IMR-90 (cell line): ENCODE measurements at regions not wholly inside any gene's neighbourhood (a gene's known extent, or its start where the extent isn't known, plus 50 kb on each side); places are given as distances from the start of the nearest gene placed in this dataset.
A peak's percentile ranks its signal among the peaks of the same experiment; 100 is the strongest.

Source experiments
- ATAC-seq: fragments of 200-7000 bp; cut with Tn5 transposase; 2 replicates; pipeline ENCODE4 v1.9.1; 2020; ENCODE audit warnings: low read depth, mild to moderate bottlenecking, moderate library complexity
- BruUV-seq: library from RNA; stranded (reverse); fragments of 400-500 nt; replicated peaks from 2 replicates; lab custom pipeline; 2021; lab: Mats Ljungman, UMichigan
- CTCF ChIA-PET: fragments of 300-600 bp; formaldehyde crosslinking; extraction: SDS; loops from one replicate; lab custom pipeline; 2021; ENCODE audit warnings: antibody characterized with exemption; lab: Yijun Ruan, JAX
- POLR2A ChIA-PET: fragments of 300-600 bp; sonication (Branson Sonifier 250); formaldehyde crosslinking; loops from one replicate; lab custom pipeline; 2022; ENCODE audit warnings: antibody characterized with exemption; ENCODE audit not compliant: unreplicated experiment; lab: Charles Lee
- DNase-seq: peaks from one replicate; pipeline ENCODE4 v3.0.0; 2013
- H2AFZ ChIP-seq: replicated peaks from 2 replicates; pipeline ENCODE3; 2013; ENCODE audit warnings: low read length, mild to moderate bottlenecking; ENCODE audit not compliant: poor library complexity
- H2AK5ac ChIP-seq: 2 replicates; pipeline ENCODE4 v1.6.1; 2013; ENCODE audit warnings: low read depth, low read length, inconsistent platforms
- H2AK9ac ChIP-seq: replicated peaks from 2 replicates; pipeline ENCODE3; 2013; ENCODE audit warnings: mild to moderate bottlenecking, low read depth, low read length, moderate library complexity; ENCODE audit not compliant: poor library complexity
- H2BK120ac ChIP-seq: 2 replicates; pipeline ENCODE4 v1.6.1; 2013; ENCODE audit warnings: low read depth, low read length, inconsistent platforms
- H2BK15ac ChIP-seq: 3 replicates; pipeline ENCODE4 v1.6.1; 2013; ENCODE audit warnings: low read depth, low read length, inconsistent platforms
- H2BK20ac ChIP-seq: 2 replicates; pipeline ENCODE4 v1.6.1; 2013; ENCODE audit warnings: low read depth, mild to moderate bottlenecking, inconsistent platforms, low read length, moderate library complexity
- H2BK5ac ChIP-seq: 2 replicates; pipeline ENCODE4 v1.6.1; 2013; ENCODE audit warnings: mild to moderate bottlenecking, low read depth, low read length, inconsistent platforms; ENCODE audit not compliant: poor library complexity, severe bottlenecking
- H3K14ac ChIP-seq: replicated peaks from 2 replicates; pipeline ENCODE4 v1.6.1; 2013; ENCODE audit warnings: low read depth, low read length, inconsistent platforms
- H3K18ac ChIP-seq: 2 replicates; pipeline ENCODE4 v1.6.1; 2013; ENCODE audit warnings: low read depth, low read length, control low read depth
- H3K23ac ChIP-seq: 2 replicates; pipeline ENCODE4 v1.6.1; 2013; ENCODE audit warnings: low read depth, low read length, inconsistent platforms
- H3K27ac ChIP-seq: 2 replicates; pipeline ENCODE4 v1.5.1; 2013; ENCODE audit warnings: mild to moderate bottlenecking, control low read depth, low read length; ENCODE audit not compliant: insufficient read depth
- H3K27me3 ChIP-seq: 2 replicates; pipeline ENCODE4 v1.6.1; 2013; ENCODE audit warnings: low read length; ENCODE audit not compliant: control insufficient read depth, insufficient read depth
- H3K36me3 ChIP-seq: 2 replicates; pipeline ENCODE4 v1.6.1; 2013; ENCODE audit warnings: low read length, mixed read lengths; ENCODE audit not compliant: control insufficient read depth, insufficient read depth
- H3K4ac ChIP-seq: 2 replicates; pipeline ENCODE4 v1.6.1; 2013; ENCODE audit warnings: low read depth, low read length, inconsistent platforms
- H3K4me1 ChIP-seq: 2 replicates; pipeline ENCODE4 v1.6.1; 2013; ENCODE audit warnings: low read length, mixed read lengths; ENCODE audit not compliant: control insufficient read depth, insufficient read depth
- H3K4me2 ChIP-seq: 2 replicates; pipeline ENCODE4 v1.6.1; 2013; ENCODE audit warnings: low read depth, mild to moderate bottlenecking, control low read depth, low read length, moderate library complexity
- H3K4me3 ChIP-seq: 2 replicates; pipeline ENCODE4 v1.5.1; 2013; ENCODE audit warnings: low read depth, mild to moderate bottlenecking, control low read depth, low read length, moderate library complexity; ENCODE audit not compliant: insufficient read depth
- H3K56ac ChIP-seq: 2 replicates; pipeline ENCODE4 v1.6.1; 2013; ENCODE audit warnings: low read length, inconsistent platforms; ENCODE audit not compliant: insufficient read depth; ENCODE audit errors: extremely low read depth
- H3K79me1 ChIP-seq, 2 experiments: 2 replicates each; pipeline ENCODE4 v1.6.1; 2013; ENCODE audit warnings: low read length in 2 of 2, inconsistent platforms in 1 of 2, low read depth in 1 of 2
- H3K9ac ChIP-seq: 2 replicates; pipeline ENCODE4 v1.6.1; 2013; ENCODE audit warnings: low read depth, low read length, control low read depth
- H3K9me1 ChIP-seq: 2 replicates; pipeline ENCODE4 v1.6.1; 2013; ENCODE audit warnings: low read length, inconsistent platforms; ENCODE audit not compliant: insufficient read depth
- H3K9me3 ChIP-seq: 2 replicates; pipeline ENCODE4 v1.6.1; 2013; ENCODE audit warnings: low read length; ENCODE audit not compliant: control insufficient read depth, insufficient read depth
- H4K20me1 ChIP-seq: 2 replicates; pipeline ENCODE4 v1.6.1; 2013; ENCODE audit warnings: low read length, inconsistent platforms; ENCODE audit not compliant: insufficient read depth
- H4K5ac ChIP-seq: 2 replicates; pipeline ENCODE4 v1.6.1; 2013; ENCODE audit warnings: mild to moderate bottlenecking, low read depth, low read length, control low read depth
- H4K8ac ChIP-seq, 2 experiments: 2 replicates each; pipeline ENCODE4 v1.6.1; 2013; ENCODE audit warnings: low read depth in 2 of 2, low read length in 2 of 2, control low read depth in 1 of 2, inconsistent platforms in 1 of 2
- H4K91ac ChIP-seq: 2 replicates; pipeline ENCODE4 v1.6.1; 2013; ENCODE audit warnings: low read depth, low read length, inconsistent platforms; ENCODE audit not compliant: insufficient read depth
- BHLHE40 ChIP-seq: fragments of 150-350 bp; IDR thresholded peaks from 2 replicates; pipeline ENCODE4 v1.6.1; 2016; ENCODE audit warnings: mild to moderate bottlenecking, low read depth, low read length
- CEBPB ChIP-seq: IDR thresholded peaks from 2 replicates; pipeline ENCODE4 v1.6.1; 2012; ENCODE audit warnings: low read depth, low read length, improper control_type of control experiment
- CHD1 ChIP-seq: IDR thresholded peaks from 2 replicates; pipeline ENCODE4 v1.6.1; 2012; ENCODE audit warnings: low read depth, low read length, improper control_type of control experiment
- FOS ChIP-seq: fragments of 150-350 bp; IDR thresholded peaks from 2 replicates; pipeline ENCODE4 v1.6.1; 2016; ENCODE audit warnings: low read depth, low read length
- MAZ ChIP-seq: IDR thresholded peaks from 2 replicates; pipeline ENCODE4 v1.6.1; 2012; ENCODE audit warnings: low read depth, mild to moderate bottlenecking, low read length, improper control_type of control experiment, moderate library complexity, borderline replicate concordance
- MXI1 ChIP-seq: IDR thresholded peaks from 2 replicates; pipeline ENCODE4 v1.6.1; 2012; ENCODE audit warnings: low read depth, mild to moderate bottlenecking, low read length, moderate library complexity, borderline replicate concordance
- RAD21 ChIP-seq: IDR thresholded peaks from 2 replicates; pipeline ENCODE4 v1.6.1; 2012; ENCODE audit warnings: low read length, improper control_type of control experiment
- RFX5 ChIP-seq: IDR thresholded peaks from 2 replicates; pipeline ENCODE4 v1.8.0; 2012; ENCODE audit warnings: low read depth, mild to moderate bottlenecking, low read length, moderate library complexity
- WGBS, 2 experiments: methylation state at CpG; one replicate each; pipeline versions ENCODE4 v1.1.5 to v1.1.7; 2013; ENCODE audit warnings: missing lambda C conversion rate in 2 of 2; ENCODE audit not compliant: insufficient read length in 1 of 2; ENCODE audit errors: extremely low coverage in 2 of 2; 5-methylcytosine and 5-hydroxymethylcytosine counted together
- dilution Hi-C: fragments of 300-500 bp; cut with HindIII; formaldehyde crosslinking; loops from one replicate; pipeline ENCODE4 v1.14.3; 2018; ENCODE audit warnings: low sequenced_read_pairs; ENCODE audit not compliant: unreplicated experiment
- in situ Hi-C: fragments of 300-500 bp; cut with MboI; formaldehyde crosslinking; loops from 3 replicates; pipeline ENCODE4 v1.14.3; 2019; ENCODE audit warnings: low sequenced_read_pairs, inconsistent platforms, mixed read lengths
- intact Hi-C: fragments of 100-400 bp; cut with micrococcal nuclease; formaldehyde crosslinking; loops from 2 replicates; pipeline ENCODE4 v1.10.0; 2022
- TF ChIP-seq, protein P1 (sequence below): fragments of 150-350 bp; IDR thresholded peaks from 2 replicates; pipeline ENCODE4 v1.6.1; 2017; ENCODE audit warnings: mild to moderate bottlenecking, antibody characterized with exemption, low read length, low read depth
- TF ChIP-seq, protein P2 (sequence below): conservative IDR thresholded peaks from 2 replicates; pipeline ENCODE4 v1.5.1; 2012; ENCODE audit warnings: mild to moderate bottlenecking, low read depth, low read length, improper control_type of control experiment

DNA sequence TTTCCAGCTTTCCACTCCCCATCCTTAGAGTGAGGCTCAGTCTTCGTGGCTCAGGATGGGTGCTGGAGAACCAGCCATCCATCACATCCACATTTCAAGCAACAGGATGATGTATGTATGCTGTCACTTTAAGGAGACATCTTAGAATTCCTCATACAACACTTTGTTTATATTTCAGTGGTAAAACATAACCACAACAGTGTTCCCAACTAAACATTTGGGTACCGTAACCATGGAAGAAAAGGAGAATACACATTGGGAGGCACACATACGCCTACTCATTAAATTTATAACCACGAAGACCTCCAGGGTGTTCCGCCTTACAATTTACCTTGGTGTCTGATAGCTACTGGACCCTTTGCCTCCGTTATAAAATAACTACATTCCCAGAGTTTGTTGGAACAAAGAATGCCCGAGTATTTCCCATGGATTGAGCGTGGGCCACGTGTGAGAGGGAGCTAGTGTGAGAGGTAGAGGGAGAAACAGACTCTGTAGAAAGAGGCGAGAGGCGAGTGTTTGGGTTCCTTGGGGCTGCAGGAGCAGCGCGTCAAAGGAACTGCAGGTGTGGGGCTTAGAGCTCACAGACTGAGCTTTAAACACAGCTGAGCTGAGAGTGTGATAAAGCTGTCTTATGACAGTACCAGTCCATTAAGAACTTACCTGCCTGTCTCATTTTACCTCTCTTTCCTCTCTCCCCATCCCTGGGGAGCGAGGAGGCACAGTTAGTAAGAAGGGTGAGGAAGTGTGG lies 111.5 kb upstream of the USP24 start:
- Histone ChIP-seq H2AK5ac (peak overlapping the region; percentile 91), H4K5ac (no peak overlapping the region), H2AK9ac (no peak overlapping the region), H3K4me1 (peaks cover 7% of the 10 kb centered on the region; the same call in 1 of the 2 replicates), H3K56ac (no peak overlapping the region), H3K23ac (peak overlapping the region; percentile 80; the same call in 1 of the 2 replicates), H3K79me1 (no peaks in the 10 kb centered on the region), H3K9me1 (peaks cover 11% of the 10 kb centered on the region), H3K4me2 (no peak overlapping the region), H3K4me3 (no peak overlapping the region), H3K27ac (no peak overlapping the region), H2BK20ac (peak overlapping the region; percentile 57), H3K9me3 (no peaks in the 10 kb centered on the region), H3K9ac (no peak overlapping the region), H3K27me3 (peaks cover 3% of the 10 kb centered on the region; the same call in 1 of the 2 replicates), H4K20me1 (no peaks in the 10 kb centered on the region), H3K36me3 (no peaks in the 10 kb centered on the region), H2BK120ac (peak overlapping the region; percentile 86), H3K14ac (peak overlapping the region; percentile 82), H2BK5ac (no peak overlapping the region), H3K4ac (peak overlapping the region; percentile 80), H2BK15ac (0 out of 3 replicates have a peak overlapping the region, but pooled peaks have one; percentile 18), H2AFZ (peak overlapping the region; percentile 52), H4K91ac (no peak overlapping the region; the same call in 1 of the 2 replicates), H3K18ac (peak overlapping the region; percentile 5; the same call in 1 of the 2 replicates), H4K8ac (0 out of 4 replicates have a peak overlapping the region, but pooled peaks of 1 of the 2 experiments have one; percentile 3)
- WGBS, 2 experiments: 0% methylated on average over 1 of the region's 14 CpGs; no CpG with 5 or more reads in 1 of the 2 experiments
- ChIA-PET POLR2A (no interaction called here), CTCF (interaction anchor here (0.6 to 1.9 kb wide), 4 partner anchors 9 to 229 kb away, joined by 3 to 8 read pairs (median 4); no protein-coding TSS in a partner anchor)
- dilution Hi-C loops: no loop called here
- DNase-seq (peak; percentile 62), ATAC-seq (peak; percentile 51)
- TF ChIP-seq MXI1 (no peak), CEBPB (no peak), MAZ (no peak), BHLHE40 (no peak), RAD21 (no peak), RFX5 (no peak), CHD1 (no peak), FOS (no peak)
- TF ChIP-seq, protein P1, sequence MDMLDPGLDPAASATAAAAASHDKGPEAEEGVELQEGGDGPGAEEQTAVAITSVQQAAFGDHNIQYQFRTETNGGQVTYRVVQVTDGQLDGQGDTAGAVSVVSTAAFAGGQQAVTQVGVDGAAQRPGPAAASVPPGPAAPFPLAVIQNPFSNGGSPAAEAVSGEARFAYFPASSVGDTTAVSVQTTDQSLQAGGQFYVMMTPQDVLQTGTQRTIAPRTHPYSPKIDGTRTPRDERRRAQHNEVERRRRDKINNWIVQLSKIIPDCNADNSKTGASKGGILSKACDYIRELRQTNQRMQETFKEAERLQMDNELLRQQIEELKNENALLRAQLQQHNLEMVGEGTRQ: no peak
- TF ChIP-seq, protein P2, sequence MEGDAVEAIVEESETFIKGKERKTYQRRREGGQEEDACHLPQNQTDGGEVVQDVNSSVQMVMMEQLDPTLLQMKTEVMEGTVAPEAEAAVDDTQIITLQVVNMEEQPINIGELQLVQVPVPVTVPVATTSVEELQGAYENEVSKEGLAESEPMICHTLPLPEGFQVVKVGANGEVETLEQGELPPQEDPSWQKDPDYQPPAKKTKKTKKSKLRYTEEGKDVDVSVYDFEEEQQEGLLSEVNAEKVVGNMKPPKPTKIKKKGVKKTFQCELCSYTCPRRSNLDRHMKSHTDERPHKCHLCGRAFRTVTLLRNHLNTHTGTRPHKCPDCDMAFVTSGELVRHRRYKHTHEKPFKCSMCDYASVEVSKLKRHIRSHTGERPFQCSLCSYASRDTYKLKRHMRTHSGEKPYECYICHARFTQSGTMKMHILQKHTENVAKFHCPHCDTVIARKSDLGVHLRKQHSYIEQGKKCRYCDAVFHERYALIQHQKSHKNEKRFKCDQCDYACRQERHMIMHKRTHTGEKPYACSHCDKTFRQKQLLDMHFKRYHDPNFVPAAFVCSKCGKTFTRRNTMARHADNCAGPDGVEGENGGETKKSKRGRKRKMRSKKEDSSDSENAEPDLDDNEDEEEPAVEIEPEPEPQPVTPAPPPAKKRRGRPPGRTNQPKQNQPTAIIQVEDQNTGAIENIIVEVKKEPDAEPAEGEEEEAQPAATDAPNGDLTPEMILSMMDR: no peak
- intact Hi-C loops: no loop called here
- no TSS peak for BruUV-seq
- in situ Hi-C loops: no loop called here
